ENCODE measurements at regions not wholly inside any gene's neighbourhood (a gene's known extent, or its start where the extent isn't known, plus 50 kb on each side); places are given as distances from the start of the nearest gene placed in this dataset.

DNA sequence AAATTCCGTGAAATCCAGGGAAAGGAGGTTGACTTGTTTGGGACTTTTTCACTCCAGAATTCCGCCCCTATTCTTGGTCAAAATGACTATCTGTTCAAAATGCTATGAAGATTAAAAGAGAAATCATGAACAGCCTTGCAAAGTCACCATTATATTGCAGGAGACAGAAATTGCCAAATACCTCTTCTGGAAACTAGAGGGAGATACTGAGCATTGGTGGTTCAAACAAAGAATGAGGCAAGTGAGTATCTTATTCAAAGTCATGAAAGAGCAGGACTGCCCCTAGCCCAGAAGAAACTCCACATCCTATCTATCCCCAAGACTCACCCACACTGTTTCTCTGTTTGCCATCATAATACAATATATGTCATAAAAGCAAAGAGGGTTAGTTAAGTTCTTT, 862.3 kb upstream of the POU3F3 start:
- TF ChIP-seq GATA2 (IDR thresholded peaks at IDR 0.05; ENCODE audit: low read depth, low read length) (no peak), GATA3 (IDR thresholded peaks at IDR 0.05; ENCODE audit: low read depth, low read length) (no peak)
